Esophagus squamous epithelium (tissue), 5 donors: ENCODE measurements at regions not wholly inside any gene's neighbourhood (a gene's known extent, or its start where the extent isn't known, plus 50 kb on each side); places are given as distances from the start of the nearest gene placed in this dataset.

Source experiments
- DNase-seq: peaks from one replicate; lab custom pipeline; 2025; lab: John Stamatoyannopoulos, UW
- H3K27ac ChIP-seq, 4 donors: fragments of 200-600 bp; sonication (generic); one replicate each; pipeline ENCODE4 v1.5.1; 2016 to 2019; ENCODE audit warnings: mild to moderate bottlenecking in 1 of 4
- H3K27me3 ChIP-seq, 4 donors: fragments of 200-600 bp; sonication (generic); 1 replicate in 3 of 4; 2 replicates in 1 of 4; pipeline versions ENCODE4 v1.5.1 to v1.6.0; 2017 to 2021; ENCODE audit warnings: antibody characterized with exemption in 1 of 4
- H3K36me3 ChIP-seq, 3 donors: fragments of 200-600 bp; sonication (generic); one replicate each; pipeline ENCODE4 v1.5.1; 2016 to 2019
- H3K4me1 ChIP-seq, 3 donors: fragments of 200-600 bp; sonication (generic); one replicate each; pipeline ENCODE4 v1.5.1; 2017 to 2019
- H3K4me3 ChIP-seq, 4 donors: fragments of 200-600 bp; sonication (generic); 1 replicate in 3 of 4; 2 replicates in 1 of 4; pipeline ENCODE4 v1.5.1; 2016 to 2019; ENCODE audit warnings: mild to moderate bottlenecking in 2 of 4, moderate library complexity in 1 of 4
- H3K9me3 ChIP-seq, 3 donors: fragments of 200-600 bp; sonication (generic); one replicate each; pipeline ENCODE4 v1.5.1; 2016 to 2019
- CTCF ChIP-seq, 6 experiments: fragments of 450-650 bp in 4 of 6; fragments of 200-600 bp in 2 of 6; sonication (generic) in 2 of 6; IDR thresholded peaks; one replicate each; pipeline ENCODE4 v1.5.1; 2016 to 2019; ENCODE audit warnings: antibody characterized with exemption in 6 of 6, mild to moderate bottlenecking in 4 of 6, moderate library complexity in 4 of 6
- POLR2A ChIP-seq, 4 donors: fragments of 450-650 bp; IDR thresholded peaks; one replicate each; pipeline ENCODE4 v1.6.1; 2017; ENCODE audit warnings: antibody characterized with exemption in 4 of 4, mild to moderate bottlenecking in 4 of 4, moderate library complexity in 3 of 4
- WGBS, 2 donors: methylation state at CpG; one replicate each; pipeline ENCODE4 v1.1.5; 2018; 5-methylcytosine and 5-hydroxymethylcytosine counted together
- intact Hi-C: fragments of 100-400 bp; cut with DNase I; formaldehyde crosslinking; loops from one replicate; pipeline ENCODE4 v1.15.0; 2022
- donor health status: DM: yes; HTN: yes; CAD: no.

GRCh38 chr6:14381829-14382677 is 264.5 kb downstream of the CD83 start:
- Histone ChIP-seq H3K9me3 (no peaks in the 10 kb centered on the region), H3K4me3 (no peak overlapping the region), H3K27me3 (no peaks in the 10 kb centered on the region), H3K27ac (no peak overlapping the region), H3K36me3 (no peaks in the 10 kb centered on the region), H3K4me1 (peaks cover 0 to 13% (median 0%) of the 10 kb centered on the region in 3 donors)
- WGBS, 2 donors, result 84 to 86% methylated on average over 9 to 10 of the region's 10 CpGs
- intact Hi-C loops, result no loop called here
- TF ChIP-seq POLR2A (IDR thresholded peaks at IDR 0.05) (no peak), CTCF (IDR thresholded peaks at IDR 0.05) (no peak)
- DNase-seq, result no peak

- Histone ChIP-seq H3K27ac (no peak overlapping the region), H3K36me3 (no peaks in the 10 kb centered on the region), H3K4me1 (peaks cover 0 to 13% (median 0%) of the 10 kb centered on the region in 3 donors), H3K4me3 (no peak overlapping the region), H3K9me3 (no peaks in the 10 kb centered on the region), H3K27me3 (no peaks in the 10 kb centered on the region)
- 86% methylated on average over 3 of the region's 3 CpGs; no CpG with 5 or more reads in 1 of the 2 donors for WGBS, 2 donors
- no peak for TF ChIP-seq POLR2A (IDR thresholded peaks at IDR 0.05)
- no peak for TF ChIP-seq CTCF (IDR thresholded peaks at IDR 0.05)
- intact Hi-C loops, result no loop called here
- no peak for DNase-seq
Measured at GRCh38 chr6:14382678-14383236, 265.2 kb downstream of the CD83 start.

- no peaks in the 10 kb centered on the region for H3K36me3 ChIP-seq
- peak overlapping the region in 2 of 4 donors; percentile 21 to 29 for H3K27ac ChIP-seq
- H3K4me1 ChIP-seq, result peaks cover 0 to 13% (median 0%) of the 10 kb centered on the region in 3 donors
- intact Hi-C loops, result no loop called here
- WGBS, 2 donors, result 74 to 83% methylated on average over 5 of the region's 5 CpGs
- H3K4me3 ChIP-seq, result no peak overlapping the region
- H3K27me3 ChIP-seq, result no peaks in the 10 kb centered on the region
- H3K9me3 ChIP-seq, result no peaks in the 10 kb centered on the region
- no peak for TF ChIP-seq CTCF (IDR thresholded peaks at IDR 0.05)
- no peak for TF ChIP-seq POLR2A (IDR thresholded peaks at IDR 0.05)
- no peak for DNase-seq
Measured at GRCh38 chr6:14383393-14384174, 266.0 kb downstream of the CD83 start.

- Histone ChIP-seq H3K27ac (peak overlapping the region in 1 of 4 donors; percentile 29), H3K36me3 (no peaks in the 10 kb centered on the region), H3K27me3 (no peaks in the 10 kb centered on the region), H3K9me3 (no peaks in the 10 kb centered on the region), H3K4me3 (no peak overlapping the region), H3K4me1 (peaks cover 0 to 16% (median 0%) of the 10 kb centered on the region in 3 donors)
- WGBS, 2 donors, result 40 to 46% methylated on average over 5 to 6 of the region's 6 CpGs
- intact Hi-C loops, result no loop called here
- DNase-seq, result no peak
- TF ChIP-seq POLR2A (IDR thresholded peaks at IDR 0.05) (no peak), CTCF (IDR thresholded peaks at IDR 0.05) (no peak)
Measured at GRCh38 chr6:14384175-14384949, 266.8 kb downstream of the CD83 start.
